ENCODE measurements at regions not wholly inside any gene's neighbourhood (a gene's known extent, or its start where the extent isn't known, plus 50 kb on each side); places are given as distances from the start of the nearest gene placed in this dataset.

- peak; percentile 36 for DNase-seq (ENCODE audit: low read depth)
These were observed 650.4 kb upstream of the RBFOX1 start for GRCh38 chr16:6682142-6682811.

DNA sequence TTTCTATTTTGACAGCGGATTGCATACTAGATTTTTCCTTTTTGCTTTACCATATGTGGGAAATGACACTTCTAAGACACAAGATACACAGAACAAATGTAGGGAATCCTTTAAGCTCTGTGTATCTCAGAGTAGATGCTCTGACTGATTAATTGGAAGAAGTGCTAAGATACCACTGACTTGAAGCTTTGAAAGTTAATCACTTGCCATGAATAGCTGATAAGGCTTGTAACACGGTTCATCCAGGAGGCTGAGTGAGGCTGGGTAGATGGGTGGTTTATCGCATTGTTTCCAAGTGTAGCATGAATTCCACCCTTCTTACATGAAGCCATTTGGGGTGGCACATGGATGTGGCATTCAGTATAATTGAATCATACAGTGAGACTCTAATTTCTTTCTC, 654.1 kb upstream of the RBFOX1 start:
- DNase-seq (ENCODE audit: low read depth): no peak

- DNase-seq (ENCODE audit: low read depth): no peak
These were observed 658.6 kb upstream of the RBFOX1 start for GRCh38 chr16:6674071-6674470.

- no peak for DNase-seq (ENCODE audit: low read depth)
These were observed 660.1 kb upstream of the RBFOX1 start for GRCh38 chr16:6672507-6672906.

DNA sequence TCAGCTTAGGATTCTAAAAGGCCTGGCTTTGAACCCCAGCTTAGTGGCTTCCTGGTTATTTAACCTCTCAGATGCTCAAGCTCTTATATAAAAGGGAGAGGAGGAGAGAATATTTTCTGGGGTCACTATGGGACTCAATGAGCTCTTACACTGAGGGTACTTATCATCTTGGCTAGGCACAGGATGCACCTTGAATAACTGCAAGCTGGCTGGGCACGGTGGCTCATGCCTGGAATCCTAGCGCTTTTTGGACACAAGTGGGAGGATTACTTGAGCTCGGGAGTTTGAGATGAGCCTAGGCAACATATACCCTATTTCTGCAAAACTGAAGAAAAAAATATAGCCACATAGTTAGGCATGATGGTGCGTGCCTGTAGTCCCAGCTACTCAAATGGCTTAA, 665.3 kb upstream of the RBFOX1 start:
- DNase-seq (ENCODE audit: low read depth): no peak

DNA sequence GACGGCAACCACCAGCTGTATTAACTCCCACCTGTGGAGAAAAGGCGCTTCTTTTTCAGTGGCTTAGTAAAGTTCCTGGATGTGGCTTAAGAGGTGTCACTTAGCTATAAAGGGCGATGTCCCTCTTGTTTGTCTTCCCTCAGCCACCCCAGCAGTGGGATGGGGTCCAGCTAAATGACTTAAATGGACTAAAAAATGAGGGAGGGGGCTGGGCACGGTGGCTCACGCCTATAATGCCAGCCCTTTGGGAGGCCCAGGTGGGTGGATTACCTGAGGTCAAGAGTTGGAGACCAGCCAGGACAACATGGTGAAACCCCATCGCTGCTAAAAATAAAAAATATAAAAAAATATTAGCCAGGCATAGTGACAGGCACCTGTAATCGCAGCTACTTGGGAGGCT, 667.5 kb upstream of the RBFOX1 start:
- no peak for DNase-seq (ENCODE audit: low read depth)

- DNase-seq (ENCODE audit: low read depth): no peak
These were observed 669.0 kb upstream of the RBFOX1 start for GRCh38 chr16:6663668-6664067.

- DNase-seq (ENCODE audit: low read depth): no peak
These were observed 675.9 kb upstream of the RBFOX1 start for GRCh38 chr16:6656760-6657159.

- DNase-seq (ENCODE audit: low read depth): no peak
These were observed 685.8 kb upstream of the RBFOX1 start for GRCh38 chr16:6646891-6647290.

DNA sequence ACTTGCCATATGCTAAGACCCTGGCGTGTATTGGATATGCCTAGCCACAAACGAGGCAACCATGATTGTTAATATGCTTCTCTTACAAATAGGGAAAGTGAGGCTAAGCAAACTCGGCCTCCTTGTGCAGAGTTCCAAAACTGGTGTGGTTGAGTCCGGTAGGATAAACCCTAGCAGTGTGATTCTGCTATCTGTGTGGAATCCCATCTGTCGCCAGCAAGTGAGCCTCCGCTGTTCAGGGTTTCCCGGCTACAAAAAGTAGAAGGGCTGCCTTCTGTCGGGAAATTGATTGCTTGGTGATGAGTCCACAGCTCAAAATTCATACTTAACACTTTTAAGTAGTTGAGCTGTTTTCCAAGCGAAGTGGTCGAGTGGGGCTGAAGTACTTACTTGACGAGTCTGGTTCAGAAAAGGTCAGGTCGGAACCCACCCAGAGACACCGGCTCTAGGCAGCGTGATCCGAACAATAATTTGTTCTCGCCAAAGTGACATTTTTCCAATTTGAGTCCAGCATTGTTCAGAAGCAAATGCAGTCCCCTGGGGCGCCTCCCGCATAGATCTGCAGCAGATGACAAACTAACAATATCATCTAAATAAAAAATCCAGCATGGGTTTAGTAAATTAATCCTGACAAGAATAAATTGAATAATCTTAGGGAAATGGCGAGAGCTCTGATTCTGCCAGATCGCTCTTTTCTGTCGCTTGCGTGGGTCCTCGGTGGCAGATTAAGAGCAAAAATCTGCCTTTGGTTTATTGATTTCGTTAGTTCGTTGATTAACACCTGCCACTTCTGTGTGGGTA, 686.7 kb upstream of the RBFOX1 start:
- no peak for DNase-seq (ENCODE audit: low read depth)

GRCh38 chr16:6644916-6645315, 687.7 kb upstream of the RBFOX1 start:
- no peak for DNase-seq (ENCODE audit: low read depth)

- DNase-seq (ENCODE audit: low read depth): peak; percentile 51
These were observed 689.5 kb upstream of the RBFOX1 start for GRCh38 chr16:6643080-6643686.

DNA sequence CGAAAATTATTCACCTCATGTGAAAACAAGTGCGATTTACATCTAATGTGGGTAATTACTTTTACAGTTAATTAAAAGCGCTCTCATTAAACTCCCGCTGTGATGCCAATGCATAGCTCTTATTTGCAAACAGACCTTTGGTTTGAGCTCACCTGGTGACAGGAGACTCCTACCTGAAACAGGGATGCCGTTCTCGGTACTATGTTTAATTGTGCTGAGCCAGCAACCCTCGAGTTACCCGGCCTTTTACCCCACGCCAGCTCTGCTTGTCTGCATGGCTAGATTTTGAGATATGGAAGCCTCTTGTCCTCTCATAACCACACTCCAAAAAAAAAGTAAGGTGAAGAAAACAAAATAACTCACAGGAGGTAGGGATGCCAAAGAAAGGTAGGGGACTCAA, 690.4 kb upstream of the RBFOX1 start:
- no peak for DNase-seq (ENCODE audit: low read depth)

DNA sequence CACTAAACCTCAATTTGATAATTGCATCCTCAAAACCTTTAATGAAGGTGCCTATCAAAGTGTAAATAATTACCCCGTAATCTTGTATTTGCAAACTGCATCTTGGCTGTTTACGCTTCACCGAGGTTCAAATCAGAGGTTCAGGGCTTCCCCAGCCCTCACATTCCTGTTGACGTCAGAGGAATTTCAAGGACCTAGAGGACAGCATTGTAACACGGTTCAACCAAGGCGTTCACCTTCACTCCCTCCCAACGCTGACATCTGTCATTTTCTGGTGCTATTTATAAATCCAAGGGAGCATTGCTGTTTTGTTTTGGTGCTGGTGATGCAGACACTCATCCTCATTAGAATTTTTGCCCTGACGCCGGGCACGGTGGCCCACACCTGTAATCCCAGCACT, 691.6 kb upstream of the RBFOX1 start:
- DNase-seq (ENCODE audit: low read depth): no peak

- no peak for DNase-seq (ENCODE audit: low read depth)
These were observed 696.2 kb upstream of the RBFOX1 start for GRCh38 chr16:6636457-6636856.

DNA sequence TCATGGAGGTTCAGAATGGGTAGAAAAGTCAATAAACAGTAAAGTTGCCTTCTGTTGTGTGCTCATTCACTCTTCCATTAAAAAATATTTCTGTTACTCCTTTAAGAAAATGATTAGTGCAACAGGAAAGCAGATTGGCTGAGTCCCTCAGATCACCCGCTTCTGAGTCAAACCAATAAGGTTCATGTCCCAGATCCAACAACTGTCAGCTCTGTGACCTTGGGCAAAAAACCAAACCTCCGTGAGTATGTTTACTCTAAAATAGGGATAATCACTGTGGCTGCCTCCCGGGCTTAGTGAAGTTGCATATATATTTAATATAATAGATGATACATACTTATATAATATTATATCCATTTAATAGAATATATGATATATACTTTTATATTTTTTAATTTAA, 698.5 kb upstream of the RBFOX1 start:
- no peak for DNase-seq (ENCODE audit: low read depth)

DNA sequence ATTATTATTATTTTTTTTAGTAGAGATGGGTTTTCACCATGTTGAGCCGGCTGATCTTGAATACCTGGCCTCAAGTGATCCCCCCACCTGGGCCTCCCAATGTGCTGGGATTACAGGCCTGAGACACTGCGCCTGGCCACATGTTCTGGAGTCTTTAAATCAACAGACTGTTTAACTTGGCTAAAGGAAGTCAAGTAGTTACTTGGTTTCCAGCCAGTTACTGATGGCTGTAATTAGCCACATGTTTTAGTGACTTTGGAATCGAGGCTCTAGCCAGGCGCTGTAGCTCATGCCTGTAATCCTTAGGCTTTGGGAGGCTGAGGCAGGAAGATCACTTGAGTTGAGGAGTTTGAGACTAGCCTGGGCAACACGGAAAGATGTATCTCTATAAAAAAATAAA, 699.2 kb upstream of the RBFOX1 start:
- no peak for DNase-seq (ENCODE audit: low read depth)

GRCh38 chr16:6629110-6629509, 703.5 kb upstream of the RBFOX1 start:
- DNase-seq (ENCODE audit: low read depth): no peak

GRCh38 chr16:6625606-6626005, 707.0 kb upstream of the RBFOX1 start:
- DNase-seq (ENCODE audit: low read depth): no peak

- DNase-seq (ENCODE audit: low read depth): no peak
These were observed 713.8 kb upstream of the RBFOX1 start for GRCh38 chr16:6618874-6619273.

DNA sequence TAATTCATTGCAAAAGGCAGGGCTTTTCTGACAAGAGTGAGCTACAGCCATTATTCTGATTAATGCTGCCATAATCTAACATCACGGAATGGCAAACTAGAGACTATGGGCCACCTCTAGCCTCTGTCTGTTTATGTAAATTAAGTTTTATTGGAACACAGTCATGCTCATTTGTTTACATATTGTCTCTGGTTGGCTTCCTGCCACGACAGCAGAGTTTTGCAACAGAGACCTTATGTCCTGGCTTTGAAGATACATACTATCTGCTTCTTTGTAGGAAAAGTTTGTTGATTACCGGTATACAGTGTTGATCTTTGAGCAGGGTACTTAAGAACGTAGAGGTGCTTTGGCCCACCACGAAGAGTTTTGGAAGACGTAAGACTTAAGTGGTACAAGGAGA, 715.9 kb upstream of the RBFOX1 start:
- DNase-seq (ENCODE audit: low read depth): no peak

GRCh38 chr16:6615636-6616035, 717.0 kb upstream of the RBFOX1 start:
- no peak for DNase-seq (ENCODE audit: low read depth)

GRCh38 chr16:6611535-6611934, 721.1 kb upstream of the RBFOX1 start:
- peak; percentile 5 for DNase-seq (ENCODE audit: low read depth)
